Central memory CD8-positive, alpha-beta T cell (primary cell): ENCODE measurements at regions not wholly inside any gene's neighbourhood (a gene's known extent, or its start where the extent isn't known, plus 50 kb on each side); places are given as distances from the start of the nearest gene placed in this dataset.

Source experiments
- ATAC-seq: fragments of 150-1000 bp; cut with Tn5 transposase; replicated peaks from 2 replicates; pipeline ENCODE4 v1.10.0; 2022; ENCODE audit warnings: mild to moderate bottlenecking, moderate FRiP score, moderate number of reproducible peaks; ENCODE audit not compliant: poor library complexity, severe bottlenecking; ENCODE audit errors: extremely low read depth
- DNase-seq, 2 donors: peaks; one replicate each; pipeline ENCODE4 v3.0.0; 2021; ENCODE audit warnings: low spot score in 2 of 2
- H3K27ac Mint-ChIP-seq: one replicate; pipeline ENCODE4 v1.8.0; 2022; ENCODE audit warnings: low read depth, mild to moderate bottlenecking, moderate library complexity, mixed read lengths
- H3K27me3 Mint-ChIP-seq: one replicate; pipeline ENCODE4 v1.8.0; 2022; ENCODE audit warnings: mixed read lengths
- H3K36me3 Mint-ChIP-seq: one replicate; pipeline ENCODE4 v1.8.0; 2022; ENCODE audit warnings: mild to moderate bottlenecking, moderate library complexity, mixed read lengths; ENCODE audit not compliant: insufficient read depth
- H3K4me1 Mint-ChIP-seq: one replicate; pipeline ENCODE4 v1.8.0; 2022; ENCODE audit warnings: mixed read lengths
- H3K4me3 Mint-ChIP-seq: one replicate; pipeline ENCODE4 v1.8.0; 2022; ENCODE audit warnings: mild to moderate bottlenecking, moderate library complexity, mixed read lengths
- H3K9me3 Mint-ChIP-seq: one replicate; pipeline ENCODE4 v1.8.0; 2022; ENCODE audit warnings: mixed read lengths

DNA sequence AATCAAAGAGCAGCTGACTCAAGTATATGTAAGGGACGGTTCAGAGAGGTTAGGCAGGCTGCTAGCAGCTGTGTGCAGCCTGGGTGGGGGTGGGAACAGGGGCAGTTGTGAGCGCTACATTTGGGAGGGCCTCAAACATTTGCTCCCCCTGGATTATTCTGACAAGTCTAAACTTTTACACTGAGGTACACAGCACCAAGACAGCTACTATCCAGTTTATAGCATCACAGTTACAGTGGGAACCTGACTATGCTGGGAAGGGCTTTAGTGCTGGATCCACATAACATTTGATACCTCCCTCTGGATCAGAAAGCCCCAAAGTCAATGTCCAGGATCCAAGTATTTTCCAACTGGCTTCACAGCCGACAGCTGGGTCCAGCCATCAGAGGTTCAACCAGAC lies 55.8 kb upstream of the GIMD1 start:
- Mint-ChIP-seq H3K27me3 (no peaks in the 10 kb centered on the region), H3K4me1 (no peaks in the 10 kb centered on the region), H3K27ac (no peak overlapping the region)

DNA sequence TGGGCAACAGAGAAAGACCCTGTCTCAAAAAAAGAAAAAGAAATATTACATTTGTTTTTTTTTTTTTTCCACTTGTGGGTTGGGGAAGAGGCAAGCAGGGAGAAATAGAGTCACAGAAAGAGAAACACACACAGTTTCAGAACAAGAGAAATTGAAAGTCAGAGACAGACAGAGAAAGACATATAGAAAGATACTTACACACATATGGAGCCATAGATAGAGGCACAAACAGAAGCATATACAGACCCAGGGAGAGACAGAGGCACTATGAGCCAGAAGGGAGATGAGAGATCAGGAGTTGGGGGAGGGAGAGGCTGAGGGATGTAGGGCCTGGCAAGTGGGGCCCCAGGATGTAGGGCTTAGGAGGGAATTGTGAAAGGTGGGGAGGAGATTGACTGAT lies 55.2 kb upstream of the GIMD1 start:
- ATAC-seq (no peak), DNase-seq (no peak)
- Mint-ChIP-seq H3K4me1 (no peaks in the 10 kb centered on the region), H3K9me3 (no peaks in the 10 kb centered on the region), H3K4me3 (no peak overlapping the region), H3K36me3 (peaks cover 1% of the 10 kb centered on the region), H3K27ac (no peak overlapping the region), H3K27me3 (no peaks in the 10 kb centered on the region)

More for the DNA sequence above, 55.8 kb upstream of the GIMD1 start:
- DNase-seq (no peak), ATAC-seq (no peak)
- Mint-ChIP-seq H3K9me3 (no peaks in the 10 kb centered on the region), H3K36me3 (peaks cover 1% of the 10 kb centered on the region), H3K4me3 (no peak overlapping the region)

DNA sequence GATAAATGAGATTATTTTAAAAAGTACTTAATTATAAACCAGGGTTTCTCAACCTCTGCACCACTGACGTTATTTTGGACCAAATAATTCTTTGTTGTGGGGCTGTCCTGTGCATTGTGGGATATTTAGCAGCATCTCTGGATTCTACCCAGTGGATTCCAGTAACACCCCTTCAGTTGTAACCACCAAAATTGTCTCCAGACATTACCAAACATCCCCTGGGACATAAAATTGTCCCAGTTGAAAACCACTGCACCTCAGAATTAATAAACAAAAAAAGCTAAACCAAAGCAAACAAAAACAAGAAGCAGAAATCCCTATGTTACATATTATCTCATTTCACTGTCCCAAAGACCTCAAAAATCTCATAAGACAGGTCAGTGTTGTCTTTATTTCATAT lies 54.2 kb upstream of the GIMD1 start:
- no peak overlapping the region for H3K27ac Mint-ChIP-seq
- H3K4me1 Mint-ChIP-seq: no peaks in the 10 kb centered on the region
- DNase-seq: no peak
- ATAC-seq: no peak
- H3K9me3 Mint-ChIP-seq: no peaks in the 10 kb centered on the region
- no peaks in the 10 kb centered on the region for H3K27me3 Mint-ChIP-seq
- H3K36me3 Mint-ChIP-seq: peaks cover 1% of the 10 kb centered on the region
- H3K4me3 Mint-ChIP-seq: no peak overlapping the region

DNA sequence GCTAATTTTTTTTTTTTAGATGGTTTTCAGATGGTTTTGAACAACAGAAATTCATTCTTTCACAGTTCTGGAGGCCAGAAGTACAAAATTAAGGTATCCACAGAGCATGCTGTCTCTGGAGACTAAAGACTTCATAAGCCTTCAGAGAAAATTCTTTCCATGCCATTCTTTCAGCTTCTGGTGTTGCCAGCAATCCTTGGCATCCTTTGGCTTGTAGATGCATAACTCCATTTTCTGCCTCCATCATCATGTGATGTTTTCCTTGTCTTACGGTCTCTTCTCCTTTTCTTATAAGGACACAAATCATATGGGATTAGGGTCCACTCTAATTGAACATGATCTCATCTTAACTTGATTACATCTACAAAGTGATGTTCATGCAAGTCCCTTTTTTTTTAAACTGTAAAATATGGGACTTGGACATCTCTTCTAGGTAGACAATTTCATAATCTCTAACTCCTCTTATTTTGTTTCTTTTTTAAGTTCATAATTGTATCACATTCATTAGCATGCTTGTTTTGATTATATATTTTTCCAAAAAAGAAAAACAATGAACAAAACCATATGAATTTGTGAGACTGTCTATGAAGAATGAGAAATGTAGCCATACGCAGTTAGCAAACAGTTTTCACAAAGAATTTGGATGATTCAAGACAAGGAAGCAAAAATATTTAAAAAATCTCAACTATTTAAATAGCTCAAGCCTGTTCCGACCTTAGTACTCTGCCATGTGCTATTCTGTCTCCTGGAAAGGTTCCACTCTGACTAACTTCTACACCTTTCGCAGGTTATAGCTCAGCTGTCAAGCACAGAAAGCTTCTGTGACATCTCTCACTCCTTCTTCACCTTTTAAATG lies 53.1 kb upstream of the GIMD1 start:
- DNase-seq (no peak), ATAC-seq (no peak)
- H3K36me3 Mint-ChIP-seq: peaks cover 1% of the 10 kb centered on the region
- no peaks in the 10 kb centered on the region for H3K27me3 Mint-ChIP-seq
- no peak overlapping the region for H3K27ac Mint-ChIP-seq
- no peaks in the 10 kb centered on the region for H3K9me3 Mint-ChIP-seq
- H3K4me1 Mint-ChIP-seq: no peaks in the 10 kb centered on the region
- no peak overlapping the region for H3K4me3 Mint-ChIP-seq

DNA sequence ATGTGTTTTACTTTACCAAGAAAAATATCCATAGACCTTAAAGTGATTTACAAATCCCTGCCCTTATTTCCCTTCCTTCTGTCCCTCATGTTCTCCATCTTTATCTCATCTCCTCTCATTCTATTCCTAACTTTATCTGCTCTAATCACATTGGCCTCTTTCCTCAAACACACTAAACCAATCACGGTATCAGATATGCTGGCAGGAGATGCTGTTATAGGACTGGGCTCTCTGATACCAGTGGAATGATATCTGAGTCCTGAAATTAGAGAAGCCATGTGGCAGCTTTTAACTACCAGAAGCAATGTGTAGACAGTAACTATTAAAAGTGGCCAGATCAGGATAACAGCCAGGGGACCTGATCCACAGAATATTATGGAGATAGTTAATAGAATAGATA lies 49.9 kb upstream of the GIMD1 start:
- Mint-ChIP-seq H3K27me3 (no peaks in the 10 kb centered on the region), H3K4me3 (no peak overlapping the region), H3K27ac (no peak overlapping the region), H3K4me1 (no peaks in the 10 kb centered on the region), H3K9me3 (no peaks in the 10 kb centered on the region), H3K36me3 (no peaks in the 10 kb centered on the region)
- ATAC-seq: no peak
- DNase-seq: no peak
